IPS-NIHi7 (cell line): ENCODE measurements at regions not wholly inside any gene's neighbourhood (a gene's known extent, or its start where the extent isn't known, plus 50 kb on each side); places are given as distances from the start of the nearest gene placed in this dataset.
A peak's percentile ranks its signal among the peaks of the same experiment; 100 is the strongest.

Experiments
- DNase-seq: peaks from one replicate; pipeline ENCODE4 v3.0.0; 2012; ENCODE audit warnings: mixed read lengths; ENCODE audit errors: extremely low spot score

DNA sequence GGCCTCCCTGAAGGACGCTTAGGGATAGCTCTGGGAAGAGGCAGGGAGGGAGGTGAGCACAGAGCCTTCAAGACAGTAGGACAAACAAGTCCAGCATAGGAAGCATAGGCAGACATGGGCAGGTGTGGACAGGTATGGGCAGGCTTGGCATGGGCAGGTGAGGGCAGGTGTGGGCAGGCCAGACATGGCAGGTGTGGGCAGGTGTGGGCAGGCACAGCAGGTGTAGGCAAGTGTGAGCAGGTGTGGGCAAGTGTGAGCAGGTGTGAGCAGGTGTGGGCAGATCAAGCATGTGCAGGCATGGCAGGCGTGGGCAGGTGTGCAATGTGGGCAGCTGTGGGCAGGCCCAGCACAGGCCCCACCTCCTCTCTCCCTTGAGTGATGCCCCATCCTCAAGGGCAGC, 148.8 kb upstream of the ZMIZ1 start:
- no peak for DNase-seq

GRCh38 chr10:78921895-78922294, 146.9 kb upstream of the ZMIZ1 start:
- DNase-seq, result no peak

DNA sequence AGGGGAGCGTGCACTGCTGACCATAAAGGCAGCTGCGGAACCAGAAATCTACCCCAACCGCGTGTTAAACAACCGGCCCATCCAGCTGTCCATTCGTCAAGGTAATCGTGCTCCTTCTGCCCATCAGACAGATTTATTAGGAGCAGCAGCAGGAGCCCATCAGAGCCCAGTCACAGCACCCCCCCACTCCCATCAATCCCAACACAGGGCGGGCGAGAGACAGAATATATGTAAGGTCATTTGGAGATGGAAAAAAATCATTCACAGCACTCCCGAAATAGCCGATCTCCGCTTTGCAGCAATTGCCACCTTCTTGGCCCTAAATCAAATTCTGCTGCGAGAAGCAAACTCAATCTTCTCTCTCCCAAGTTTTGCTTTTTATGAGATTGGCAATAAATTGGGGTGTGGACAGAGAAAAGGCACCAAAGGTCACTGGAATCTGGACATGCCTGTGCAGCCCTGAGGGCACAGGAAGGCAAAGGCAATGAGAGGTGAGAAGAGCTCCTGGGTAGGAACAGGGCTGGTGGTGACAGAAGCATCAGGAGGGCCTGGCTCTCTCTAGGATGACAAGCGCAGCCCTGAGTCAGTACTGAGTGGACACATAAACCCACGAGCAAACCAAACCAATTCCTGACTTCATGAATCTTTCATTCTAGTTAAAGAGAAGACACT, 145.0 kb upstream of the ZMIZ1 start:
- no peak for DNase-seq

GRCh38 chr10:78924319-78925003, 144.3 kb upstream of the ZMIZ1 start:
- peak; percentile 53 for DNase-seq

- DNase-seq, result no peak
Observed at GRCh38 chr10:78925275-78925674, 143.5 kb upstream of the ZMIZ1 start.

DNA sequence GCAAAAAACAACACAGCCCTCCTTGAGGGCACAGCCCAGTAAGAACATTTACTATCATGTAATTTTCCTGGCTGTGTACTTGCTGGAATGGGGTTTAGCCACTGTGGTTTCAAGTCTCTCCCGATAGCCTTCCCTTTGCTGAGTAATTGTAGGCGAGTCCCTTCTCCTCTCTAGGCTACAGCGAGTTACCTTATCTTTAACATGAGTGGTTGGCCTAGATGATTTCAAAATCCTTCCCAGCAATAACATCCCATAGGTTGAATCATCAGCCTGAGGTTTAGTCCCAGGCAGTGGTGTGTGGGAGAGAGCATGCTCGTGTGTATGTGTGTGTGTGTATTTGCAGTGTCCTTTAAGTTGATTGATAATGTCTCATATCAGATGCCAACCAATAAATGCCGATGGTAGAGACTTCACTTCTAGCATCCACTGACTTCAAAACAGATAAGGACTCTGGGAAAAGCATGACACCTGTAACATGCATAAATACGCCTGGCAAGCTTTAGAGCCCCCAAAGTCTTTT, 142.9 kb upstream of the ZMIZ1 start:
- DNase-seq, result no peak

GRCh38 chr10:78927257-78927995, 141.3 kb upstream of the ZMIZ1 start:
- DNase-seq, result no peak

DNA sequence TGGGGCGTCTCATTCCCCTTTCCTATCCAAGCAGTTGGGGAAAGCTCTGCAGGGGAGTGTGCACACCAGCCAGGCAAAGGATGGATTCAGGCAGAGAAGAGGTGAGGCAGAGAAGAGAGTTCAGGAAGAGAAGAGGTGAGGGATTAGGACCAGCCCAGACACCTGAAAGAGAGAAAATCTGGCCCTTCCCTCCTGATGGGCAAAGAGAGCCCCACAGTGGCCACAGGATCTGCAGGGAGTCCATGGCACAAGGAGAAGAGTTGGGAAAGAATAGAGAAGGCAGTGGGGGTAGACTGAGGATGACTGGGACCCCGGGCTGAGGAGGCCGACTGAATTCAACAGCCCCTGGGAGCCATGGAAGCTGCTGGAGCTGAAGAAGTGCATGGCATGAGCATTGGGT, 140.4 kb upstream of the ZMIZ1 start:
- no peak for DNase-seq

GRCh38 chr10:78929541-78929940, 139.2 kb upstream of the ZMIZ1 start:
- DNase-seq, result no peak

GRCh38 chr10:78931321-78932053, 137.3 kb upstream of the ZMIZ1 start:
- peak; percentile 54 for DNase-seq

DNA sequence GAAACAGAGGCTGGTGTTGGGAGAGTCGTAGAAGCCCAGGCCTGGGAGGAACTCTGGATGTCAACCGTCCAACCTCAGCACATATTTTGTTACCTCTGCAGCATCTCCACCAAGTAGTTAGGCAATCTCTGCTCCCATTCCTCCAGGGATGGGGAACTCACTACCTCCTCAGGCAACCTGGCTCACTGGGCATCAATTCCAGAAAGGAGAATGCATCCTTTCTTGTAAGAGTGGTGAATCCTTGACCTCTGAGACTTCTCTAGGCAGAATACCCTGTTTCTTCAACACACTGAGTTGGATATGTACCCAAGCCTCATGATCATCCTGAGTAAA, 136.7 kb upstream of the ZMIZ1 start:
- no peak for DNase-seq

- no peak for DNase-seq
Observed at GRCh38 chr10:78932861-78933260, 135.9 kb upstream of the ZMIZ1 start.

GRCh38 chr10:78933828-78934531, 134.8 kb upstream of the ZMIZ1 start:
- no peak for DNase-seq

DNA sequence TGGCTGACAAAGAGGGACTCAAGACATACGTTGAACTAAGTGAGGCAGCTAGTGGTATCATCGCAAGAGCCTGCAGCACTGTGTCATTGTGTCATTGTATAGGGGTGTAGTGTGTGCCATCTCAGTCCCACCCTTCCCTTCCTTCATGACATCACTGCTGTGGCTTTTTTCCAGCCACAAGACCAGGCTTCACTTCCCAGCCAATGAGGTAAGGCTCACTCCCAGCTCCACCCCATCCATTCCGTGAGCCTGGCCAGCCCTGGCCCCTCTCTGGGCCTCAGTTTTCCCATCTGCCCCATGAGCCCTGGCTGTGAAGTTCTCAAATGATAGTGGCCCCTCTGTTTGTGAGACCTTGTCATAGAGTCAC, 134.3 kb upstream of the ZMIZ1 start:
- DNase-seq, result no peak

DNA sequence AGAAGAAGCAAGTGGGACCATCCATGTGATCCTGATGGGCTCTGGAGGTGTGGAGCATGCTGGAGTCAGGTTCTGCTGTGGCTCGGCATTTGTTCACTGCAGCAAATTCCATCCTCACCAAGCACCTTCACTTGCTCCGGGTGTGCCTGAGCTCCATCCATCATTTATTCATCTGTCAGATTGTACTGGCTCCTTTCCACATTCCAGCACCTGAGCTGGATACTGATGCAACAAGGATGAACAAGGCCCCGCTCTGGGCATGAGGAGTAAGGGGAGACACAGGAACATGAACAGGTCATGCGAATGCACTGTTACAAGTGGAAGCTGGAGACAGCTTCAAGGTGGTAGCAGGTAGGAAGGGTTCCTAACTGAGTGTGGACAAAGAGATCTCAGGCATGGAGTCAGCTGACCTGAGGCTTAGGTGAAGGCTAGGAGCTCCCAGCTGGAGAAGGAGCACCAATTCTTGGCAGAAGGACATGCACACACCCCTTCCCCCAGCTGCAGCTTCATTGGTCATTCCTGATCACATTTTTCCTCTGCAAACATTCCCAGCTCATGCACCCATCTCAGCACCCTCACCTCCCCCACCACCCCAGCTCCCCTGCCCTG, 133.7 kb upstream of the ZMIZ1 start:
- no peak for DNase-seq

- DNase-seq, result no peak
Observed at GRCh38 chr10:78935697-78936407, 132.9 kb upstream of the ZMIZ1 start.

DNA sequence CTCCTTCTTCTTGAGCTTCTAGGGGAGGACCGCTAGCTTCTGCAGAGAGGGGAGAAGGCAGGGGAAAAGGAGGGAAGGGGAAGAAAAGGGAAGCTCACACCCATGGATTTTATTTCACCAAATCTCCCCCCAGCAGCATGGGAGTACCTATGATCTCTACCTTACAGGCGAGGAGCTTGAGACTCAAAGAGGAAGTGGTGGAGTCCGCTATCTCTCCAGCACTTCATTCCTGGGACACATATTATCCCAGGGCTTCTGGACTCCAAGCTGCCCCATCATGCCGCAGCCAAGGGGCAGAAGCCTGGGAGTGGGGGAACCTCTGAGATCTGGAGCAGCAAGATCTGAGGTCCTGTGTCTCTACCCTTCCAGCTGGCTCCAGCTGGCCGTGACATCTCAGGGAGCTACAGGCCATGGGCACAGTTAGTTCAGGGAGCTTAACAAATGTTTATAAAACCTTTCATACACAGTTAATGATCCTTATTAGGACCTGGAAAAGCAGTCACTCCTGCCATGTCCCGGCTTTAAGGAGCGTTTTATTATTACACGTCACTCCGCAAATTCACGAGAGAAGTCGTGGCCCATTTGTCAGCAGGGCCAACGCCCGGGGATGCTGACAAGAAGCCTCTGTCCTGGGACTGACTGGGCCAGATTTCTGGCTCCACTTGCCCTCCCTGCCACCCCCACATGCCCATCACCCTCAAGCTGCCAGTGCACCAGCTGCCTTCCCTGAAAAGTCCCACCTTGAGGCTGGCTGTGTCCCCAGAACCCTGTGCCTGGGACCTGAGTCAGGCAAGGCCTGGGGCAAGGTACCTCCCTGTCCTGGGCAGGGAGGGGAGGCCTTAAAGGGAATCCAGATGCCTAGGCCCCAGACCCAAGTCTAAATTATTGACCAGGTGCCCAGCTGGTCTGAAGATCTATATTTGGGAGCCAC, 132.1 kb upstream of the ZMIZ1 start:
- no peak for DNase-seq

- DNase-seq, result no peak
Observed at GRCh38 chr10:78937393-78937792, 131.4 kb upstream of the ZMIZ1 start.
